PC-9 (cell line): ENCODE measurements at regions not wholly inside any gene's neighbourhood (a gene's known extent, or its start where the extent isn't known, plus 50 kb on each side); places are given as distances from the start of the nearest gene placed in this dataset.

Experiments used
- CTCF ChIP-seq: fragments of 200-600 bp; sonication (generic); conservative IDR thresholded peaks from 2 replicates; pipeline ENCODE4 v1.6.1; 2017; ENCODE audit warnings: mixed run types, antibody characterized with exemption, mild to moderate bottlenecking, moderate library complexity
- EZH2 ChIP-seq: fragments of 200-600 bp; sonication (generic); IDR thresholded peaks from 2 replicates; pipeline ENCODE4 v1.8.0; 2017; ENCODE audit warnings: antibody characterized with exemption, low read depth

DNA sequence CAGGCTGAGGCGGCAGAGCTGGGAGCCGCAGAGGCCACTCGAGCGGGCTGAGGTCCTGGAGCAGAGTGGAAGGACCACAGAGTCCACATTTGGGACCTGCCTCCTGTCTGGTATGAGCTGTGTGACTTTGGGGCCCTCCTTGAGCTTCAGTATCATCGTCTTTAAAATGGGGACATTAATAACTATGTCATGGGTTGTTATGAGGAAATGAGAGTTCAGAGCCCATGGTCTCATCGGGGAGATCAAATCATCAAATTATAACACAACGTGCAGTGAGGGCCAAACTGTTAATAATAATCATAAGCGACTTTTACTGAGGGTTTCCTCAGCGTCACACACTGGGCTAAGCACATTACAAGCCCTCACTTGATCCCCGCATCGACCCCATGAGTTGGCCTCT lies 49.9 kb upstream of the CCDC167 start:
- no peak for TF ChIP-seq CTCF
- TF ChIP-seq EZH2 = no peak
